ENCODE measurements at regions not wholly inside any gene's neighbourhood (a gene's known extent, or its start where the extent isn't known, plus 50 kb on each side); places are given as distances from the start of the nearest gene placed in this dataset.

GRCh38 chrX:65610481-65610880, 57.0 kb upstream of the MSN start:
- Histone ChIP-seq H3K27ac (no peak overlapping the region), H3K4me3 (no peak overlapping the region)
- DNase-seq (ENCODE audit: low spot score), result no peak
- TF ChIP-seq CTCF (IDR thresholded peaks at IDR 0.05), result no peak

DNA sequence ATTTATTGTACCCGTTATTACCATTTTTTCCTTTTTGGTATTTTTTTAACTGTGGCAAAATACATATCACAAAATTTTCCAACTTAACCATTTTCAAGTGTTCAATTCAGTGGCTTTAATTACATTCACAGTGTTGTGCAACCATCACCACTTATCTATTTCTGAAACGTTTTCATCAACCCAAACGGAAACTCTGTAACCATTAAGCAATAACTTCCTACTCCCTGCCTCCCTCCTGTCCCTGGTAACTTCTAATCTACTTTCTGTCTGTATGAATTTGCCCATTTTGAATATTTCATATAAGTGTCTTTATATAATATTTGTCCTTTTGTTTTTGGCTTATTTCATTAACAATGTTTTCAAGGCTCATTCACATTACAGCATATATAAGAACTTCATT, 57.4 kb upstream of the MSN start:
- H3K4me3 ChIP-seq, result no peak overlapping the region
- no peak for DNase-seq (ENCODE audit: low spot score)
- no peak overlapping the region for H3K27ac ChIP-seq
- no peak for TF ChIP-seq CTCF (IDR thresholded peaks at IDR 0.05)

DNA sequence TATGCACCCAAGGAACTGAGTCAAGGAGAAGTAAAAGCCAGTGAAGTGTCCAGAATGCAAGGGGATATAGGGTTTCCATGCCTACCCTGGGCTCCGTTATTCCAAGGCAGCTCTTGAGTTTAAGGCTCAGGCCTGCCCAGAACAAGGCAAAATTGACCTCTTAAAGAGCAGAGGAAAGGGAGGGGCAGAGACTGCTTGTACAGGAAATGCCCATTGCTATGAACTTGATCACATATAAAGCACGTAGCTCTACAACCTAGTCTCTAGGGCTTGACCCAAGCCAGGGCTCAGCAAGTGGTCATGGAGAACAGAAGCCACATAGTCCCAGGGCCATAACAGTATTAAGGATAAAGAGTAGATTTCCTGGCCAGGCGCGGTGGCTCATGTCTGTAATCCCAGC, 58.2 kb upstream of the MSN start:
- peak overlapping the region in 1 of 2 donors; percentile 41 for H3K27ac ChIP-seq
- no peak for DNase-seq (ENCODE audit: low spot score)
- TF ChIP-seq CTCF (IDR thresholded peaks at IDR 0.05), result no peak
- H3K4me3 ChIP-seq, result no peak overlapping the region

DNA sequence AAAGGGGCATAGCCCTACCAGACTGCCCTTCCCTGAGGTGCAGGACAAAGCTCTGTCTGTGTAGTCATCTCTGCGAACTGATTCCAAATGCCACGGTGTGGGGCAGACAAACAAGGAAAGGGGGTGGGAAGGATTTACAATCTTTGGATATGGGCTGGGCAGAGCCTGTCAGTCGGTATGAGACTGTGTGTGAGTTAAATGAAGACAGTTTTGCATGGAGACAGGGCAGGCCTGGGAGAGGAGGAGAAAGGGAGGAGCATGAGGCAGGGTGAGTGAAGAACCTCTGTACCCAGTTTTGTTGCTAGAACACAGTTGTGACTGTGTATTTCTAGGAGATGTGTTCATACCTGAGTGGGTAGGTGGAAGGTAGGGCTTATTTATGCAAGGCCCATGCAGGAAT, 59.4 kb upstream of the MSN start:
- TF ChIP-seq CTCF (IDR thresholded peaks at IDR 0.05), result no peak
- H3K4me3 ChIP-seq, result no peak overlapping the region
- DNase-seq (ENCODE audit: low spot score), result no peak
- no peak overlapping the region for H3K27ac ChIP-seq

- TF ChIP-seq CTCF (IDR thresholded peaks at IDR 0.05), result no peak
- no peak for DNase-seq (ENCODE audit: low spot score)
- Histone ChIP-seq H3K4me3 (no peak overlapping the region), H3K27ac (no peak overlapping the region)
Observed at GRCh38 chrX:65607070-65607742, 60.2 kb upstream of the MSN start.

GRCh38 chrX:65602221-65602560, 65.3 kb upstream of the MSN start:
- H3K27ac ChIP-seq, result peak overlapping the region; percentile 73 to 89
- H3K4me3 ChIP-seq, result no peak overlapping the region
- no peak for DNase-seq (ENCODE audit: low spot score)
- no peak for TF ChIP-seq CTCF (IDR thresholded peaks at IDR 0.05)

GRCh38 chrX:65601530-65602220, 65.8 kb upstream of the MSN start:
- Histone ChIP-seq H3K27ac (peak overlapping the region; percentile 73 to 89), H3K4me3 (no peak overlapping the region)
- peak; percentile 91 for DNase-seq (ENCODE audit: low spot score)
- no peak for TF ChIP-seq CTCF (IDR thresholded peaks at IDR 0.05)

All from coronary artery (tissue), 2 donors.